NAMALWA (cell line): ENCODE measurements at regions not wholly inside any gene's neighbourhood (a gene's known extent, or its start where the extent isn't known, plus 50 kb on each side); places are given as distances from the start of the nearest gene placed in this dataset.

Experiments
- DNase-seq: peaks from one replicate; pipeline ENCODE4 v3.0.0-alpha.2; 2015; ENCODE audit warnings: low spot score

DNA sequence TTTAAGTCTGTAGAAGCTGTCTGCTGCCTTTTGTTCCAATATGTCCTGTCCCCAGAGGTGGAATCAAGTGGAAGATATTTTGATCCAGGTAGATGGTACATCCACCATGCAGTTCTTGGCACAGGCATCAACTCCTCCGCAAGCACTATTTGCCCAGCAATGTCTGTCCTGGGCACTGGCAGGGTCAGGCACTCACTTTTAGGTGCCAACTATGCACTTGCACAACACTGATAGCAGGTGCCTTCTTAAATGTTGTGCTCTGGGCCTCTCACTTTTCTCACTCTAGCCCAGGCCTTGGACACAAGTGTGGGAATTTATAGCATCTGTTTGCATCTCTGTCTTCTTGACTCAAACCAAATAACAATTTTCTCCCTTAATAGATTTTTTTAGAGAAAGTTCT is 140.5 kb upstream of the UBE2E2 start:
- DNase-seq, result no peak

DNA sequence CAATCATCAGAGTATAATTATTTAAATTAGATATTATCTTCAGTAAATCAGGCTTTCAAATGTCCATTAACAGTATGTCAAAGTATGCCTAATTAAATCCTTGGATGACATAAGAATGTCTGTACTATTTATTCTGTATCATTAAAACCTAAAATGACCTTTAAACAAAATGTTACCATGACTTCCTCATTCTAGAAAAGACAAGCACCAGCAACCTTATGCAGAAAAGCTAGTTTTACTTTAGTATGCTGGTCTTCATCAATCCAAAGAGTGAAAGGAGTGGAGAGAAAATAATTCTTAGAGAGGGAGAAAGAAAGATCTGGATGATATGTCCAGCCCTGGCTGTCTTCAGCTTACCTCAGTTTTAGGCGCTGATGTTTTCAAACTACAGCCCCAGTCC is 140.1 kb upstream of the UBE2E2 start:
- no peak for DNase-seq

DNA sequence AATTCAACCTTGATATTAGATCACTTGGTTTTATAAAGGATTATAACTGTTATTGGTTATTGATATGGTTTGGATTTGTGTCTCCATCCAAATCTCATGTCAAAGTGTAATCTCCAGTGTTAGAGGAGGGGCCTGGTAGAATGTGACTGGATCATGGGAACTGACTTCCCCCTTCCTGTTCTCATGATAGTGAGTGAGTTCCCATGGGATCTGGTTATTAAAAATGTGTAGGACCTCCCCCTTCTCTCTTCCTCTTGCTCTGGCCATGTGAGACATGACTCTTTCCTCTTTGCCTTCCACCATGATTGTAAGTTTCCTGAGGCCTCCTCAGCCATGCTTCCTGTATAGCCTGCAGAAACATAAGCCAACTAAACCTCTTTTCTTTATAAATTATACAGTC is 136.0 kb upstream of the UBE2E2 start:
- no peak for DNase-seq

DNA sequence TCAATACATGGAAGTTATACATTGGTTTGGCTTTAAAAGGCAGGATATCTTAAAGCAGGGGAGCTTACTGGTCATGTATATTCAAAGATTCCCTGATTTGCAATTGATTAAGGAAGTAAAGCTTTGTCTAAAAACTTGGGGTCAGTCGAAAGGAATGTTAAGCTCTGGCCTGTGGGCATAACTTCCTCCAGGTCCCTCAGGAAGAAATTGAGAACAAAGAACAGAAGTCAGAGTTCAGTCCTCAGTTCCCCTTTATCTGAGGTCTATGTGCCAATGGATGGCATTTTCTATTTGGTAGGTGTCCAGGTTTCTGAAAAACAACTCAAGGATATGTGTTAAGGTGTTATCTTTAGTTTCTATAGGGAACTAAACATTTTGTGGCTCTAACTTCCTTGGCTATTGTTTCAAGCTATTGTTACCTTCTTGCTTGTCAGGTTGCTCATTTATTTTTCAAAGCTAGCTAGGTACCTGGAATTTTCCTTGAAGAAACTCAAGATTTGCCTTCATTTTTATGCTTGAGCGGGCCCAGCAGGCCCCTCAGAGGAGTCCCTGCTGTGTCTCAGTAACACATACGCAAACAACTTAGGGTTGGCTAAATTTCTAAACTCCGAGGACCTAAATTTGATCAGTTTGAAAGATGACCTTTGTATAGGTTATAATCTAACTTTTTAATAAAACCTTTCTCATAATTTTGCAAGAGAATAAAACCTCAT is 135.0 kb upstream of the UBE2E2 start:
- no peak for DNase-seq

DNA sequence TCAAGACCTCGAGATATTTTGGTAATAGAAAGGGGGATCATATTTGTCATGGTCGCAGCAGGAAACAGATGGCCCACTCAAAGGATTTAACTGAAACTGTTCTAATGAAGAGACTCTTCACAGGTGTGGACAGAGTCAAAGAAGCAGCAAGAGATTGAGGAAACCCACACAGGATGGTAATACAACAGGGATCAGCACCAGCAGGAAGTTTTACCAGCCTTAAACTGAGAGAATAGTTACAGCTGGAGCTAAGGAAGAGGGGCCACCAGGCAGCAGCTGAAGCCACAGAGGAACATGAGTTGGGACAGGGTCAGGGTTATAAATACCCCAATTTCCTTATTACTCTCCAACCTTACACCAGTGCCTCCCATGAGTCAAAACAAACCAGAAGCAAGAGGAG is 131.8 kb upstream of the UBE2E2 start:
- DNase-seq, result peak; percentile 38

DNA sequence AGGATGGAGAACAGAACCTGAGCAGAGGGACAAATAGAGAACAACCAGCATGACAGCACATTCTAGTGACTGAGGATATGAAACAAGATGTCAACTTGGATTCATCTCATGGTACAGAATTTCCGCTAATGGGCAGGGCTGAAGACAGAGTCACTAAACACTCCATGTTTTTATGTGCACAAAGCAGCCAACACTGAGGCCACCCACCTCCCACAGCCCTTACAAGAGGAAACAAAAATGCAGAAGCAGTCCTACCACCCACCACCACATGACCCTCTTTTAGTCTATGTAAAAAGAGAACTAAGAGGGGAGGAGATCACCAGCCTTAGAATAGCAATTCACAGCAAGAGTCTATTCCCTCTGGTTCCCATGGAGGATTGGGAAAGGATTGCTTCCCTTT is 131.4 kb upstream of the UBE2E2 start:
- peak; percentile 45 for DNase-seq

DNA sequence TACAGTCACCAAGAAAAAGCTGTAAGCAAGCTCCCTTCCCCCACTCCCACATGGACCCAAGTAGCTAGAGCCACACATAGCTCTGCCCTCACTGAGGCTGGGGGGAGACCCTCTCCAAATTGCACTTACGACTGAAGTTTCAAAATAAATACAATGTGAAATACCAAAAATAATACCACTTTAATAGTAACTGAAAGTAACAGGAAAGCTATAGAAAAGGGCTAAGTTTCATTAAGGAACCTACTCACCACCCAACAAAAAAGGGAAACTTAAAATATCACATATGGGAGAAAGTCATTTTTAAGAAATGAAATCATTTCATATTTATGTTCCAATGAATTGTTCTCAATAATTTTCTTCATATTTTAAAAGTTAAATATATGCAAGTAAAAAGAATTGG is 130.4 kb upstream of the UBE2E2 start:
- no peak for DNase-seq

DNA sequence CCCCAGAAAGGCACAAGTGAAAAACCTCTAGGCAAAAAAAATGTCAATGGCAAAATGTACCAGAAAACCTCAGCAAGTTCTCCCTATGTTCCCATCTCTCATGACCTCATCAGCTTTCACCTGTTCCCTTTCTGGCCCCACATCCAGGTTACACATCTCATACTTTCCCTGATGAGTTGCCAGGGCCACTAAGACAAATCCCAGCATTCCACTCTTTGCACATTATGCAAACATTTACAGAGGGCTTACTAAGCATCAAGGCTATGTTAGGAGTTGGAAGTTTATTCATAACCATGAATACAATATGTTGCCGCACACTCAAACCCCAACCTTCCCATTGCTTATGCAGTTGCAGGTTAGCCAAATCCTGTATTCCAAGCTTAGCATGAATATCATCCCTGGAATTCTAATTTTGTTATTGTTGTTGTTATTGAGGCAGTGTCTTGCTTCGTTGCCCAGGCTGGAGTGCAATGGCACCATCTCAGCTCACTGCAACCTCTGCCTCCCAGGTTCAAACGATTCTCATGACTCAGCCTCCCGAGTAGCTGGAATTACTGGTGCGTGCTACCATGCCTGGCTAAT is 129.3 kb upstream of the UBE2E2 start:
- no peak for DNase-seq

DNA sequence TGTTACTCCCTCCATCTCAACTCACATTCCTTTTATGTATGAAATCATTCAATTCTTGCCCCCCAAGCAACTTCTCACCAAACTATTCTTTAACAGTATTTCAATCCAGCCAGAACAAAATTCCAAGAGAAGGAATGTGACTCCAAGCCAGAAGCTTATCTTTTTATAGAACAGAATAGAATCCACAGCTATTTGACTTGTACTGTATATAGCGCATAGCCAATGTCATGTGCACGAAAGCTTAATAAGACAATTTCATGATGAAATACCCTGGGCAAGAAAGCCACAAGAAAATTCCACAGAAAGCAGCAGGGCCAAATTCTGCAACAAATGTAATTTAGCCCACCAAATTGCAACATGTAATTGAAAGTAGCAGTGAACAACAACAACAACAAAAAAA is 127.6 kb upstream of the UBE2E2 start:
- DNase-seq, result no peak

DNA sequence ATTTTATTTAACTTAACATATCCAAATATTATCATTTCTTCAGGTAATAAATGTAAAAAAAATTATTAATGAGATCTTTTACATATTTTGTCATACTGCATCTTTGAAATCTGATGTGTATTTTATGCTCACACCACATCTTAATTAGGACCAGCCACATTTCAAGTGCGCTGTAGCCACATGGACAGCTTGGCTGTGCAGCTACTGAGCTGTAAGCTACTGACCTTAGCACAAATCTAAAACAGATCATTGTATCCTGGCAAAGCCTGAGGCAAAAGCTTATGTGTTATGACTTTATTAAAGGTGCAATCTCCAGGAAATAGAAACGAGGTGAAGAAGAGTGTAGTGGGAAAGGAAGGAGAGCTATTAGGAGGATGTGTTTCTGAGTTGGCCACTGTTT is 126.7 kb upstream of the UBE2E2 start:
- no peak for DNase-seq

DNA sequence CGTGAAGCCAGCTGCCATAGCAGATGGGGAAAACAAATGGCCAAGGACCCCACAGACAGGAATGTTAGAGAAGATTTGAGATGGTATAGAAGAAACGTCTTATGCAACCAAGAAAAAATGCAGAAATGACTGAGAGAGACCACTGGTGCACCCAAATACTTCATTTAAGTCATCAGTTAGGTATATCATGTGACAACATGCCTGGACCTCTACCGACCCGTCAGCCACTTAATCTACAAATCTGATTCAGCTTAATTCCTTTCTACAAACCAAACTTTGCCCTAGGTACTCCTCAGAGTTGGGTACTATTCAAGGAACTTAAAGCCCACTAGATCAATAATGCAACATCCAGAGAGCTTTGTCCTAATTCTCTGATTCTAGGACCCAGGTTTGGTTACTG is 126.0 kb upstream of the UBE2E2 start:
- no peak for DNase-seq

DNA sequence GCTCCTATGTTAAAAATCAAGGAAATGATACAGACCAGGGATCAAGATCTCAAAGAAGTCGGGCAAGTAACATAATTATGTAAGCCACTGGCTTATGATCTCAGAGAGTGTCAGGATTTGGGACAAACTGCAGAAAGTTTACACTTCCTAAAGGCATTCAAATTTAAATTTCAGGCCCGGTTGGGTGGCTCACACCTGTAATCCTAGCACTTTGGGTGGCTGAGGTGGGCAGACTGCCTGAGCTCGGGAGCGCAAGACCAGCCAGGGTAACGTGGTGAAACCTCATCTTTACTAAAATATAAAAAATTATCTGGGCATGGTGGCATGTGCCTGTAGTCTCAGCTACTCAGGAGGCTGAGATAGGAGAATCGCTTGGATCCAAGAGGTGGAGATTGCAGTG is 124.4 kb upstream of the UBE2E2 start:
- DNase-seq, result no peak

DNA sequence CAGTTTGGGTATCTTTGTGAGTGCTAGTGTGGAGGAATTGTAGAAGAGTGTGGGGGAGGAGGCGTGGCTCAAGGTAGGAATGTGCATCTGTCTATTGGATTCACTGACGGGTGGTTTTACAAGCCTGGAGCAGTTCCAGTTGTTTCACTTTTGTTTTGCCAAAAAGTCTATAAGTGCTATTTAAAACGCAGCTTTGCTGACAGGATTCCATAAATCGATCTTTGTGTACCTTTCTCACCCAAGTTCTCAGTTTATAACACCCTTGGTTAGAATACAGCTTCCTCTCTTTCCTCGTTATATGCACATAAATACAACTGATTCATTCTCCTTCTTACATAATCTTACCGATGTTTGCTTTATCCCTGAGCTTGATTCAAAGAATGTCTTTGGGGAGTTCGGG is 123.2 kb upstream of the UBE2E2 start:
- DNase-seq, result no peak

DNA sequence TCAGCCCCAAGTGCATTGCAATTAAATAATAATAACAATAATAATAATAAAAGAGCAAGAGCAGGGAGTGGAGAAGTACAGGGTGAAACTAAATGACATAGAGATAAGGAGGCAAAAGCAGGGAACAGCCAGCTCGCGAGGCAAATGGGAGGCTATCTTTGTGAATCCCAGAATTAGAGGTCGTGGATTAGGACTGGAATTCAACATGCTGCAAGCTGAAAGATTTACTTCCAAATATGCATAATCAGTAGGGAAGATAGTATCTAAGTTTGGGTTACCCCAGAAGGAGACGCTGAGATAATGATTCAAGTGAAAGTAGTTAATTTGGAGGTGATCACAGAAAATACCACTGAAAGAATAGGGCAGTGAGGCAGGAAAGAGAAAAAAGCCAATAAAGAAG is 119.4 kb upstream of the UBE2E2 start:
- DNase-seq, result no peak

DNA sequence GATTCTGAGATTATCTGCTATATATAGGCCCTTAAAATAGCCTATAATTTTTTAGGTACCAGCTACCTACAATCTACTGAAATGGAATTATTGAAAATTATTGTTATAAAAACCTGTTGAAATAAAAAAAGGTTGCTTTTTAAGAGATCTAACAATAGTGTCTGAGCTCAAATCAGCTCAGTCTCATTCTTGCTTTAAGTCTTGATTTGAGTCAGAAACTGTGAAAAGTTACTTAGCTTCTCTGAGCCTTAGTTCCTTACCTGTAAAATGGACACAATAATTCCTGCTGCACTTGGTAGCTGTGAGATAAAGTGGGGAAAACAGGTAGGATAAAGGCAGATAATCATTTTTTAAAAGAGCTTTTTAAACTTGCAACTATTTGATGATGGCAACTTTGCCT is 118.8 kb upstream of the UBE2E2 start:
- no peak for DNase-seq

DNA sequence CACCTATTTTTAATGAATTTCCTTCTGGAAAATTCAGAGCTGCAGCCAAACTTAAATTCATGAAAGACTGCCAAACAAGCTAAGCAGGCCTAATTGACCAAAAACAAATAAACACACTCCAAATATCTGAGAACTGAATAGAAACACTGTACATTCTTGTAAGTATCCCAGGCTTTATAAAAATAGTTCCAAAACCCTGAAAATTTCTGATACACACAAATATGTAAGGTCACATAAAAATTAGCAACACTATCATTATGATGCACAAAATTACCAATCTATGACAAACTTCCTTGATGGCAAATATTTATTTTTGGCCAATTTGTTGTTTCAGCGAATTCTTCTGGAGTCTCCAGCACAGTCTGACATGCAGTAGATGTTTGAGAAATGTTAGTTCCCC is 117.9 kb upstream of the UBE2E2 start:
- no peak for DNase-seq

DNA sequence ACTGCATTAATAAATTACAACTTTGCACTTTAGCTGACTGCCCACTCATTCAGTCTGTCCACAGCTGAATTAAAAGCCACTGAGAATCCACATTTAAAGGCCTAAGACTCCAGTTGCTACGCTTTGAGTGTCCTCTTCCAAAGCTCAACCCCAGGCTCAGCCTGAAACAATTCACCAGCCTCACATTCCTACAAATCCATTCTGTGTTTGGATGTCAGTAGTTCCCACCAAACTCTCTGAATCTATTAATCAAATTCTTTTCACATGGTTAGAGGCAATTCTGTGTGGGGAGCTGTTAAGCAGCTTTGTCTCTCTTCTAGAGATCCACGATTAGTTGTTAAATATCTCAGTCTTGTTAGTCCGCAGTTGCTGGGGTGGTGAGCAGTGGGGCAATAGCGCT is 116.8 kb upstream of the UBE2E2 start:
- no peak for DNase-seq

DNA sequence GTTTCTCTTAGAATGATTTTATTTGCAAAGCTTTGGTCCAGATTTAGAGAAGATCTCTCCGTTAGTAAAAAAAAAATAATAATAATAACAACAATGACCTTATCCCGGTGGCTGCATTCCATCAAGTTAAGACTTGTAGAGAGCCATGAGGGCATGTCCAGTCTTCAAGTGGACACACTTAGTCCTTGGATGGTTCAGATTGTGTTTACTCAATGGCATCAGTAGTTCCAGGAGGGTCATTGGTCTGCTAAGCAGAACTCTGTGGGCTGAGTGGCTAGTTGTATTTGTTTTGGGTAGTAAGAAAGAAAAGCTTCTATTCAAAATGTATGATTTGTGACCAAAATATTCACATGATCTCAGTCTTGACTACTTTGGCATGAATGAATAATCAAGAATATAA is 116.3 kb upstream of the UBE2E2 start:
- DNase-seq, result no peak

DNA sequence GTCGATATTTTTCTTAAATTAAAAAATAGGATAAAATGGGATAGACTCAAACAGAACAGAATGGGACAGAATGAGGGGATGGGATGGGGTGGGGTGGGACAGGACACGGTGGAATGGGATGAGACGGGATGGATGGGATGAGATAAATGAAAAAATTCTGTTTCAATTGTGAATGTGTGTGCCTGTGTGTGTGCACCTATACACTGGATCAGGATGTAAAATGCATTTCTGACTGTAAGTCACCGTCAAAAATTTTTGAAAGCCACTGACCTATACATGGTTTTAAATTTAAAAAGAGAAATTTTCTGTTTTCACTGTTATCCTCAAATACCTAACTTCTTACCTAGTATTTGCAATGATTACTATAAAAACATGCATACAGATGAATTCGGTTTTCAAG is 108.7 kb upstream of the UBE2E2 start:
- no peak for DNase-seq

DNA sequence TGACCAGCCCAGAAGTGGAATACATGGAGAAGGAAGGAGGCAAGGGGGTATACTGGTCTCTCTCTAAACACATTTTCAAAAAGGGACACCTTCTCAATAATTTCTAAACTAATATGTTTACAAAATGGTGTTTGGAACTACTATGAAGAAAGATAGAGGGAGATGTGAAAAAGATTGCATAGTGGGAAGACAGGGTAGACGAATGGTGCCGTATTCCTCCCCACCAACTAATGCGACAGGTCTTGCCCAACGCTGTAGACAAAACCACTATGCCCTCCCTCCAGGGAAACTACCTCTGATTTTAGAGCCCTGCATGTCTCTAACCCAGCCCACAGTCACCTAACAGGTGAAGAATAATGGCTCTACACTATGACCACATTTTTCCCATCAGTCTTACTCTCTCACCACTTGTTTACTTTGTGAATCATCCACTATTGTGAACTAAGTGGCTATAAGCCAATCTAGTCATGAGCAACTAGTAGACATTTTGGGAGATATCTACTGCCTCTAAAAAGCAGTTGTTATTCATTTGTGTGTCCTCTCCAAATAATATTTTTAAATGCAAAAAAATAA is 108.2 kb upstream of the UBE2E2 start:
- no peak for DNase-seq

DNA sequence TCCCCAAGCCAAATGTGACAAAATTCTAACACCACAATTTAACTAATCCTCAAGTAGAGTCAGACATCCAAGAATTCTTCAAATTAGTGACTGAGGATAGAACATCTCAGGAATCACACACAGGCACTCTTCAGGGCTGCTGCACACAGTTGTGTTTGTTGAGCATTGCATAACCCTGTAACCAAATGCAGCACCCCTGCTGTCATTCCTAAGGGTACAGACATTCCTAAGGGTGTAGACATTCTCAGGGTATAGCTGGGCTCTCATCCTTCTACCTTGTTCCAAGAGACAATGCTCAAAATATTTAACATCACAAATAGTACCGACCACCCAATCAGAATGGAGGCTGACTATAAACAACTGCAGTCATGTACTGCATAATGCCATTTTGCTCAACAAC is 107.1 kb upstream of the UBE2E2 start:
- no peak for DNase-seq

DNA sequence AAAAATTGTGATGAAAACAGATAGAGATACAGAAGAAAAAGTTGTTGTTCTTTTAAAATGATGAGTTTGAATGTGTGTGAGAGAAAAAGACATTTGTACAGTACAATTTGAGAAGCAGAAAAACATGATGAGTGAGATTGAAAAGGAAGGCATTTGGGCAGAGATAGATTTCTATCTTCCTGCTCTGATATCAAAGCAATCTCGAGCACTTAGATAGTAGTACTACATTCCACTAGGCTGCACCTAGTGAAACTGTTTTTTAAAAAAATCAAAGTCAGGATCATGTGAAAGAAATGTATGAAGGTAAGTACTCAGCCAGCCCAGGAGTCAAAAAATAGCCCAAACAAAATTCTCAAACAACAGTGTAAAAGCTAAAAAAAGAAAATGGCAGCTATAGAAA is 104.1 kb upstream of the UBE2E2 start:
- no peak for DNase-seq

DNA sequence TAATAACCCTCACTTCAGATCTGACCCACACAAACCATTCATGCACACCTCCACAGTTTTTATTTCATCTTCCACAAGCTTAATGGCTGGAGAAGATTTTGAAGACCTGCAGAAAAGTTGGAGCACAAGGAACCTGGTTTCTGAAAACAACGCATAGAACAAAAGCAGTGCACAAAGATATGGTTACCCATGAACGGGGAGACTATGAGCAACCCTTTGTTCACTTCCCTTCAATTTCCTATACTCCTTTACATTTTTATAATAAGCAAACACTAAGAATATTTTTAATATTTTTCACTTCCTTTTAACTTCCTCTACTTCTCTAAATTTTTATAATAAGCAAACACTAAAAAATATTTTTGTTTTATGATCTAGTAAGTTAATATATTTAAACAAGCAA is 103.5 kb upstream of the UBE2E2 start:
- no peak for DNase-seq

DNA sequence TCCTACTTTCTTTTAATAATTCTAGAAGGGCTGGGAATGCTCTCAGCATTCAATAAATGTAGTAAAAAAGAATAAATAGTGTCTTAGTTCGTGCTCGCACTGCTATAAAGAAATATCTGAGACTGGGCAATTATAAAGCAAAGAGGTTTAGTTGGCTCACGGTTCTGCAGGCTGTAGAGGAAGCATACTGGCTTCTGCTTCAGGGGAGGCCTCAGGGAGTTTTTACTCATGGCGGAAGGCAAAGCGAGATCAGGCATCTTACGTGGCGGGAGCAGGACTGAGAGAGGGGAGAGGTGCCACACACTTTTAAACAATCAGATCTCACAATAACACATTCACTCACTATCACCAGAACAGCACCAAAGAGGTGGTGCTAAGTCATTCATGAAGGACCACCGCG is 103.0 kb upstream of the UBE2E2 start:
- DNase-seq, result no peak
